HCT116 (cell line): ENCODE measurements at regions not wholly inside any gene's neighbourhood (a gene's known extent, or its start where the extent isn't known, plus 50 kb on each side); places are given as distances from the start of the nearest gene placed in this dataset.

Experiments used
- ATAC-seq: fragments of 200-7000 bp; cut with Tn5 transposase; 2 replicates; pipeline ENCODE4 v1.9.1; 2020; ENCODE audit warnings: mild to moderate bottlenecking, moderate library complexity
- BruUV-seq: library from RNA; stranded (reverse); fragments of 400-500 nt; replicated peaks from 2 replicates; lab custom pipeline; 2021; lab: Mats Ljungman, UMichigan
- CTCF ChIA-PET: fragments of 300-600 bp; sonication (Branson Sonifier 250); formaldehyde crosslinking; loops from one replicate; lab custom pipeline; 2021; ENCODE audit warnings: antibody characterized with exemption; lab: Charles Lee
- POLR2A ChIA-PET: fragments of 300-600, 350-600 bp; sonication (Branson Sonifier 250); formaldehyde crosslinking; loops from one replicate; lab custom pipeline; 2021; ENCODE audit warnings: antibody characterized with exemption; lab: Charles Lee
- RAD21 ChIA-PET, 2 experiments: fragments of 300-600 bp; sonication (Branson Sonifier 250); formaldehyde crosslinking; loops; one replicate each; lab custom pipeline; 2023; ENCODE audit warnings: low total read pairs in 2 of 2; ENCODE audit not compliant: uncharacterized antibody in 2 of 2, unreplicated experiment in 2 of 2, low non-redundant PET in 1 of 2; lab: Charles Lee
- DNase-seq: peaks from one replicate; pipeline ENCODE4 v3.0.0-alpha.2; 2010; ENCODE audit warnings: low read depth, low spot score
- H2AFZ ChIP-seq: fragments of 200-600 bp; shearing (Covaris generic), sonication (generic); 2 replicates; pipeline ENCODE4 v1.6.1; 2017; ENCODE audit warnings: low read depth, mixed run types, mixed read lengths, antibody characterized with exemption, low read length; ENCODE audit not compliant: poor library complexity, severe bottlenecking
- H3K27ac ChIP-seq: 2 replicates; pipeline ENCODE4 v1.5.1; 2012; ENCODE audit warnings: low read depth, low read length
- H3K27me3 ChIP-seq: fragments of 200-600 bp; sonication (generic); 2 replicates; pipeline ENCODE4 v1.6.1; 2016; ENCODE audit warnings: mixed run types, low read length, mixed read lengths; ENCODE audit not compliant: insufficient read depth
- H3K36me3 ChIP-seq, 2 experiments: fragments of 200-500 bp in 1 of 2; fragments of 200-600 bp in 1 of 2; sonication (Bioruptor generic) in 1 of 2; sonication (generic) in 1 of 2; 2 replicates each; pipeline versions ENCODE4 v1.5.1 to v1.6.1; 2014 to 2016; ENCODE audit warnings: low read length in 2 of 2, inconsistent platforms in 1 of 2, mixed read lengths in 1 of 2, mixed run types in 1 of 2; ENCODE audit not compliant: insufficient read depth in 2 of 2, control insufficient read depth in 1 of 2
- H3K4me1 ChIP-seq, 2 experiments: fragments of 200-600 bp in 1 of 2; sonication (generic) in 1 of 2; 2 replicates each; pipeline versions ENCODE4 v1.5.1 to v1.6.1; 2012 to 2017; ENCODE audit warnings: low read length in 2 of 2, inconsistent platforms in 1 of 2, mild to moderate bottlenecking in 1 of 2, mixed read lengths in 1 of 2, mixed run types in 1 of 2, moderate library complexity in 1 of 2; ENCODE audit not compliant: insufficient read depth in 2 of 2, control insufficient read depth in 1 of 2
- H3K4me2 ChIP-seq: fragments of 200-600 bp; sonication (generic); 2 replicates; pipeline ENCODE4 v1.6.1; 2017; ENCODE audit warnings: mixed run types, low read length, mixed read lengths
- H3K4me3 ChIP-seq, 2 experiments: fragments of 200-600 bp in 1 of 2; sonication (generic) in 1 of 2; replicated peaks in 1 of 2; 2 replicates each; pipeline ENCODE4 v1.5.1; 2011 to 2016; ENCODE audit warnings: low read length in 2 of 2, control low read depth in 1 of 2, low read depth in 1 of 2, mild to moderate bottlenecking in 1 of 2, mixed read lengths in 1 of 2, mixed run types in 1 of 2
- H3K79me2 ChIP-seq: fragments of 200-600 bp; sonication (generic); 2 replicates; pipeline ENCODE4 v1.6.1; 2017; ENCODE audit warnings: mild to moderate bottlenecking, mixed run types, low read length, moderate library complexity, mixed read lengths; ENCODE audit not compliant: insufficient read depth
- H3K9ac ChIP-seq: fragments of 200-600 bp; sonication (generic); 2 replicates; pipeline ENCODE4 v1.6.1; 2016; ENCODE audit warnings: low read length, mixed read lengths
- H3K9me2 ChIP-seq: fragments of 200-600 bp; sonication (generic), shearing (Covaris generic); 2 replicates; pipeline ENCODE4 v1.6.1; 2017; ENCODE audit warnings: mixed run types, mild to moderate bottlenecking, moderate library complexity; ENCODE audit not compliant: insufficient read depth
- H3K9me3 ChIP-seq, 2 experiments: fragments of 200-500 bp in 1 of 2; fragments of 200-600 bp in 1 of 2; sonication (Bioruptor generic) in 1 of 2; sonication (generic) in 1 of 2; 2 replicates each; pipeline ENCODE4 v1.6.1; 2014 to 2017; ENCODE audit warnings: low read length in 2 of 2, mixed read lengths in 2 of 2, inconsistent platforms in 1 of 2, low read depth in 1 of 2, mild to moderate bottlenecking in 1 of 2, mixed run types in 1 of 2, moderate library complexity in 1 of 2; ENCODE audit not compliant: control insufficient read depth in 1 of 2, insufficient read depth in 1 of 2
- H4K20me1 ChIP-seq: fragments of 200-600 bp; sonication (generic), shearing (Covaris generic); 2 replicates; pipeline ENCODE4 v1.6.1; 2017; ENCODE audit warnings: mixed run types, mild to moderate bottlenecking, moderate library complexity; ENCODE audit not compliant: insufficient read depth
- ATF3 ChIP-seq: IDR thresholded peaks from 2 replicates; pipeline ENCODE4 v1.6.1; 2012
- CBX3 ChIP-seq: IDR thresholded peaks from 2 replicates; pipeline ENCODE4 v1.6.1; 2012; ENCODE audit warnings: low read depth
- CEBPB ChIP-seq: IDR thresholded peaks from 2 replicates; pipeline ENCODE4 v1.6.1; 2012; ENCODE audit warnings: low read depth
- CTCF ChIP-seq, 3 experiments: fragments of 200-600 bp in 1 of 3; sonication (generic) in 1 of 3; IDR thresholded peaks in 2 of 3; conservative IDR thresholded peaks in 1 of 3; 2 replicates each; pipeline ENCODE4 v1.5.1; 2012 to 2017; ENCODE audit warnings: low read depth in 2 of 3, low read length in 2 of 3, antibody characterized with exemption in 1 of 3, borderline replicate concordance in 1 of 3, control low read depth in 1 of 3, mild to moderate bottlenecking in 1 of 3, mixed read lengths in 1 of 3, mixed run types in 1 of 3, moderate library complexity in 1 of 3; ENCODE audit not compliant: insufficient read depth in 1 of 3
- EZH2phosphoT487 ChIP-seq: fragments of 200-600 bp; IDR thresholded peaks from 2 replicates; pipeline ENCODE4 v1.6.1; 2018; ENCODE audit warnings: antibody characterized with exemption, borderline replicate concordance
- FOSL1 ChIP-seq: IDR thresholded peaks from 2 replicates; pipeline ENCODE4 v1.6.1; 2012; ENCODE audit warnings: low read depth
- JUND ChIP-seq: IDR thresholded peaks from 2 replicates; pipeline ENCODE4 v1.6.1; 2012
- POLR2A ChIP-seq: IDR thresholded peaks from 2 replicates; pipeline ENCODE4 v1.7.0; 2011; ENCODE audit warnings: borderline replicate concordance; ENCODE audit not compliant: insufficient read depth, insufficient read length; ENCODE audit errors: extremely low read depth
- REST ChIP-seq: IDR thresholded peaks from 2 replicates; pipeline ENCODE4 v1.6.1; 2012; ENCODE audit warnings: low read depth
- SIN3A ChIP-seq: IDR thresholded peaks from 2 replicates; pipeline ENCODE4 v1.6.1; 2012; ENCODE audit warnings: low read depth
- SP1 ChIP-seq: IDR thresholded peaks from 2 replicates; pipeline ENCODE4 v1.6.1; 2012; ENCODE audit warnings: low read depth
- SRF ChIP-seq: IDR thresholded peaks from 2 replicates; pipeline ENCODE4 v1.6.1; 2012; ENCODE audit warnings: low read depth
- YY1 ChIP-seq: IDR thresholded peaks from 2 replicates; pipeline ENCODE4 v1.6.1; 2011; ENCODE audit warnings: low read length, low read depth, moderate library complexity, mild to moderate bottlenecking; ENCODE audit not compliant: insufficient replicate concordance; ENCODE audit errors: extremely low read depth
- ZFX ChIP-seq: fragments of 450-650 bp; IDR thresholded peaks from 2 replicates; pipeline ENCODE4 v1.6.1; 2017
- intact Hi-C: fragments of 100-400 bp; cut with micrococcal nuclease; formaldehyde crosslinking; loops from 2 replicates; pipeline ENCODE4 v1.10.0; 2022

- H3K79me2 ChIP-seq = no peaks in the 10 kb centered on the region
- RAD21 ChIA-PET = no interaction called here
- TF ChIP-seq ZFX = no peak
- TF ChIP-seq JUND = no peak
- TF ChIP-seq ATF3 = no peak
- TF ChIP-seq REST = no peak
- TF ChIP-seq YY1 = no peak
- no peak for TF ChIP-seq CEBPB
- TF ChIP-seq EZH2phosphoT487 = no peak
- no peak for TF ChIP-seq FOSL1
- no peak for TF ChIP-seq CTCF (IDR thresholded peaks at IDR 0.05 in 2 of 3, conservative IDR thresholded peaks at IDR 0.05 in 1 of 3; ENCODE audit: borderline replicate concordance in 1 of 3, insufficient read depth in 1 of 3, low read depth in 2 of 3, low read length in 2 of 3)
- no peak for TF ChIP-seq POLR2A
- no peak for TF ChIP-seq CBX3
- no peak for TF ChIP-seq SRF
- no peak for TF ChIP-seq SIN3A
- no peak for TF ChIP-seq SP1
- POLR2A ChIA-PET = no interaction called here
- H3K4me3 ChIP-seq = no peak overlapping the region
- no peak overlapping the region for H2AFZ ChIP-seq
- H4K20me1 ChIP-seq = no peaks in the 10 kb centered on the region
- no peak for DNase-seq
- H3K9me3 ChIP-seq = no peaks in the 10 kb centered on the region
- H3K9me2 ChIP-seq = no peaks in the 10 kb centered on the region
- ATAC-seq = no peak
- BruUV-seq = no TSS peak
- H3K27ac ChIP-seq = no peak overlapping the region
- H3K36me3 ChIP-seq = no peaks in the 10 kb centered on the region
- H3K27me3 ChIP-seq = 0 out of 2 replicates have a peak, but pooled peaks cover under 1% of the 10 kb centered on the region
- H3K4me1 ChIP-seq = no peaks in the 10 kb centered on the region
- intact Hi-C loops = no loop called here
- CTCF ChIA-PET = no interaction called here
- no peak overlapping the region for H3K9ac ChIP-seq
- H3K4me2 ChIP-seq = no peak overlapping the region
Observed at GRCh38 chr6:86148586-86148985, 505.9 kb upstream of the SYNCRIP start.
